Activated CD4-positive, alpha-beta T cell treated with anti-CD3 and anti-CD28 coated beads, Interleukin-2, amount 50 U/mL, for 1 hour (primary cell): ENCODE measurements at regions not wholly inside any gene's neighbourhood (a gene's known extent, or its start where the extent isn't known, plus 50 kb on each side); places are given as distances from the start of the nearest gene placed in this dataset.

ENCODE experiments used
- DNase-seq: peaks from one replicate; pipeline ENCODE4 v3.0.0-alpha.2; 2020

- no peak for DNase-seq
Observed at GRCh38 chr9:106575823-106576222, 287.1 kb upstream of the ZNF462 start.

GRCh38 chr9:106576232-106576760, 286.7 kb upstream of the ZNF462 start:
- DNase-seq: no peak

GRCh38 chr9:106577121-106577520, 285.8 kb upstream of the ZNF462 start:
- no peak for DNase-seq

GRCh38 chr9:106580546-106580945, 282.4 kb upstream of the ZNF462 start:
- no peak for DNase-seq

GRCh38 chr9:106581973-106582372, 281.0 kb upstream of the ZNF462 start:
- no peak for DNase-seq

- no peak for DNase-seq
Observed at GRCh38 chr9:106583751-106584150, 279.2 kb upstream of the ZNF462 start.

- no peak for DNase-seq
Observed at GRCh38 chr9:106587042-106587441, 275.9 kb upstream of the ZNF462 start.

- DNase-seq: no peak
Observed at GRCh38 chr9:106588626-106589025, 274.3 kb upstream of the ZNF462 start.

GRCh38 chr9:106590759-106591505, 272.0 kb upstream of the ZNF462 start:
- DNase-seq: no peak

GRCh38 chr9:106593201-106593600, 269.8 kb upstream of the ZNF462 start:
- DNase-seq: no peak

- DNase-seq: no peak
Observed at GRCh38 chr9:106596984-106597383, 266.0 kb upstream of the ZNF462 start.

GRCh38 chr9:106600955-106601560, 261.9 kb upstream of the ZNF462 start:
- no peak for DNase-seq

- DNase-seq: no peak
Observed at GRCh38 chr9:106602344-106602743, 260.6 kb upstream of the ZNF462 start.

- DNase-seq: no peak
Observed at GRCh38 chr9:106613250-106613737, 249.7 kb upstream of the ZNF462 start.

- DNase-seq: no peak
Observed at GRCh38 chr9:106615118-106615889, 247.7 kb upstream of the ZNF462 start.

GRCh38 chr9:106616026-106616425, 246.9 kb upstream of the ZNF462 start:
- DNase-seq: no peak

GRCh38 chr9:106616851-106617345, 246.1 kb upstream of the ZNF462 start:
- DNase-seq: no peak

- no peak for DNase-seq
Observed at GRCh38 chr9:106619211-106619610, 243.8 kb upstream of the ZNF462 start.

- DNase-seq: no peak
Observed at GRCh38 chr9:106620081-106620480, 242.9 kb upstream of the ZNF462 start.

GRCh38 chr9:106620866-106621265, 242.1 kb upstream of the ZNF462 start:
- no peak for DNase-seq

GRCh38 chr9:106621313-106622163, 241.4 kb upstream of the ZNF462 start:
- no peak for DNase-seq

GRCh38 chr9:106622164-106622487, 240.8 kb upstream of the ZNF462 start:
- DNase-seq: no peak

GRCh38 chr9:106623558-106623957, 239.4 kb upstream of the ZNF462 start:
- DNase-seq: no peak
